NCI-H748 treated with DMSO at 0.1 percent for 48 hours (cell line): ENCODE measurements at regions not wholly inside any gene's neighbourhood (a gene's known extent, or its start where the extent isn't known, plus 50 kb on each side); places are given as distances from the start of the nearest gene placed in this dataset.

Experiments
- DNase-seq: peaks from one replicate; lab custom pipeline; 2025; lab: John Stamatoyannopoulos, UW

DNA sequence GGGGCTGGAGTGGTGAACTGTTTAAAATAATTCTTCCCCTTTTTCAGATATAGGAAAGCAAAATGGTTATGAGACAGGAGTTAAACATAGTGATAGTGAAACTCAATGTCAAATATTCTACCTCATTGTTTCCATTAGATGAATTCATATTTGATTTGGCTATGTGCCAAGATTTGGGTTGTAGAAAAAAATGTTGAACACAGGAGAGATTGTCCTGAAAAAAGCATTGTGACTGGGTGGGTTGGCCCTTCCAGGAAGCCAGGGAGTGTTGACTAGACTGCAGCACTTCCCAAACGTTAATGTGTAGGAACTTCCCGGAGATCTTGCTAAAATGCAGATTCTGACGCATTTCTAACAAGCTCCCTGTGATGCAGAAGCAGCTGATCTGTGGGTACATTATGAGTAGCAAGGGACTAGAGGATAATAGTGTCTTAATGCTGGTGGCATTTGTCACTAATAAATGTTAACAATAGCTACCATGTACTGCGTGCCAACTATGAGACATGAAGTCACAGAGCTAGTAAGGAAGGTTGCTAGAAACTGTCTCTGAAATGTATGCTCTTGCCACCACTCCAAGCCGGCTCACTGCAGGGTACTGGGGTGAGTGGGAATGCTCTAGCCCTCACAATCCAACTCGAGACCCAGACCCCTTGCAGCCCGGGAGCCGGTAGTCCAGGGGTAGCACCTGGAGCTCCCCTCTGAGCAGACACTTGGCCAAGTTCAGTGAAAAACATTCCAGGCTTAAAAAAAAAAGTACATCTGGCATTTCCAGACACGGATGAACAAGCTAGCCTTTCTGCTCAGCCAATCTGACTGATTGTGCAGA is 120.6 kb downstream of the CD47 start:
- peak; percentile 10 for DNase-seq

DNA sequence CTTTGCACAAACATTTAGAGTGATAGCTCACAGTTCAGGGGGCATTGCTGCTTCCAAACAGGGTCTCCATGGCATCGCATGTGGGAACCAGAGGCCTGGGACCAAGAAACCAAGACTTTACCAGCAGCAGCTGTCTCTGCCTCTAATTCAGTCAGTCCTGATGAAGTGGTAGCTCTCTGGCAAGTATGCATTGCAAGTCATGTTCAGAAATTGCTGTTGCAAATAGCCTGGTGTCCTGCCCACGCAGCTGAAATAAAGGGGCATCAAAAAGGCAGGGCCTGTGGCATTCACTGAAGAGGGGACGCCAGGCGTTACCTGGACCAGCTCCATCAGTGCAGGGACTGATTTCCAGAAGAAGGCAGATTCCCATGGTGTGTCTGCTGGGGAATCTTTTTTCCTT is 121.3 kb downstream of the CD47 start:
- no peak for DNase-seq

DNA sequence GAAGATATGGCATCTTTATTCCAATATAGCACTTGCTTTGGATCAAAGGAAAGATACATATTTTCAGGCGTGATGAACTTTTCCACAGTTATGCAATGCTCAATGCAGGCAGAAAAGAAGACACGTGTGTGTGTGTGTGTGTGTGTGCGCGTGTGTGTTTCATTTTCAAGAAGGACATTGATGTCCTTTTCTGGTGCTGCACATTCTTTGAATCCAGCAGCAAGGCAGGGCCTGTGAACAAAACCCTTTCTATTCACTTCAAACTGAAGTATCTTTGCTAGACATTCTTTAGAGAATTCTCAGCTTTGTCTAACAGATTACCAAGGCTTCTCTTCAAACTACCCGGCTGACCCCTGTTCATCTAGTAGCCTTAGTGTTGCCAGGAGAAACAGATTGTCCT is 124.6 kb downstream of the CD47 start:
- DNase-seq = no peak

DNA sequence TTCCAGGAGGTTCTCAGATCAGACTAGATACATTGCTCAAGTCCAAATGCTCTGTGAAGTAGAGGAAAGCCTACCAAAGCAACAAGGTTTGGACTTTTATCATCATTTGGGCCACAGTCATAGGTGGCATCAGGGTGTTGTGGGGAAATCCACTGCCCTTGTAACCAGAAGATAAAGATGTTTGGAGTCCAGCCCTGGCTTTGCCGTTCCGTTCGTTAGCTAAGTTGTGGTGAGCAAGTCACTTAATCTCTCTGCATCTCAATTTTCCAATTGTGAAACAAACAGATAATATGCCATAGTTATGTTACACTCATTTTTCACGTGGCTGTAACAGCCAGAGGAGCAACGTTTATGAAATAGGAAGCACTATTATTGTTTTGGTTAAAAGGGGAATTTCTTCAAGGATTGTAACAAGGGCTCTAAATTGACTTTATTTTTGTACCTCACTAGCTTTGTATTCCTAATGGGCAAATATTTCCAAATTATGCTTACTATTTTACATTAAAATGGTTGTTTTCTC is 125.6 kb downstream of the CD47 start:
- DNase-seq = no peak

DNA sequence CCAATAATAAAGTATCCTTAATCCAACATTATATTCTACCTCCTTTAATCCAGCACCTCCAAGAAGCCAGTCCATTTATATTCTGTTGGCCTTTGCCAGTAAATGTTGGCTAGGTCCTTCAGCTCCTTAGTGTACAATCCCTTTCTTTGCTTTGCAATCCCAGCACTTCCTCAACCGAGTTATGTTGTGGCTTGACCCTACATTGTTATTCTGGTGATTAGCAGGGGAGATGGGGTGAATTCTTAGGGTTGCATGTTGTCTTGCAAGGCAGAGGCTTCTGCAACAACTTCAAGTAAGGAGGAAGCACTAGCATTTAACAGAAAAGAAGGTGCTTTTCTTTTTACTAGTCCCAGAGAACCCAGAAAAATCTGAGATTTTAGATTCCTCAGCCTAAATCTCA is 127.2 kb downstream of the CD47 start:
- DNase-seq = no peak

DNA sequence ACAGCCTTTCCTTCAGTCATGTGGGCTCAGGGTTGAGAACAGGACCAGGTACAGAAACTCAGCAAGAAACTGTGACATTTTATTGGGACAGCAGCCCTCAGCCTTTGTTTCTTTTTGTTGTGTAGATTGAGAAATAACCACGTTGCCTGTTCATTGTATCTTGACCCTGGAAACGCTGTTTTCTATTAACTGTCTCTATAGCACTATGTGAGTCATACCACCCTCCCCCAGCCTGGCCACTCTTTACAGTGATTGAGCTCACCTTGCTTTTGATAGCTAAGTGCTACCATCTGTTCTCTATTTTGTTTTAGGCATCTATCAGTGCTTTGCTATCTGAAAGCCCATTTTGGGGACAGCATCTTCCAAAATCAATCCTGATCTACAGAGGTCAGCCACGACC is 127.9 kb downstream of the CD47 start:
- no peak for DNase-seq

DNA sequence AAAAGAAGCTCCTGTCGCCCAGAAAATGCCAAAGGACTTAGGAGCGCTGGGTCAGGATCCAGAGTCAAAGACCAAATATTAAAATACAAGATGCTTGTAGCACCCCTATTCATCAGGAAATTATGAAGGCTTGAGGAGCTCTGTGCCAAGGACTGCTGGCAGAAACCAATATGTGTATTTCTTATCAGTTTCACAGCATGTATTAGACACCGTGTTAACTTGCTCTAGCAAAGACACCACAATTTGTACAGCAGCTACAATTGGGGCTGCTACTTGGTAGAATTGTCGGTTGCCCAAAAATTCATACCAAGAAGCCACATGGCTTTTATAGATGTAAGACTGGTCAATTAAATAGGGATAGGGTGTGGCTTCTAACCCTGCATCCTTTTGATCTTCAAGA is 128.8 kb downstream of the CD47 start:
- no peak for DNase-seq

DNA sequence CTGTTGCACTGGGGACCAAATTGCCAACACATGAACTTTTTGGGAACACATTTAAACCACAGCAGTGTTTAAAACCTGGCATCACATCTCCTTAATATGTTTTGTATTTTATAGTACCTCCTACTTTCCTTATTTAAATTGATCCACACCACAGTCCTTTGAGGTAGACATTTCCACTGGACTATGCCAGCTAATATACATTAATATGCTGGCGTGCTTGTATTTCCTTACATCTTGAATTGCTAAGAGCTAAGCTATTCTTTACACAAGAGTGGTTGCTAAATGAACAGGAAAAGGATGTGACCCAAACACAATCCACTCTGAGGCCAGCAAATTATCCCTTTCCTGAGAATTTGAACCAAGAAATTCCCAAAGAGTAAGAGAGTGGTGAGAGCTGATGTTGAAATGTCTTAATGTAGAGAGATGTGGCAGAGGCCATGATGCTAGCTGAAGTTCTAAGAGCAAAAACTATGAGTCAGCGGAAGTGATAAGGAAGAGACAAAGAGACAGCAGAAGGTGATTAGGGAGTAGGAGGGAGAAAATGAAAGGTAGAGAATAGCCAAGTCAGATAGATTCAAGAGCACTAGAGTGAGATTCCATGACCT is 131.2 kb downstream of the CD47 start:
- DNase-seq = no peak

DNA sequence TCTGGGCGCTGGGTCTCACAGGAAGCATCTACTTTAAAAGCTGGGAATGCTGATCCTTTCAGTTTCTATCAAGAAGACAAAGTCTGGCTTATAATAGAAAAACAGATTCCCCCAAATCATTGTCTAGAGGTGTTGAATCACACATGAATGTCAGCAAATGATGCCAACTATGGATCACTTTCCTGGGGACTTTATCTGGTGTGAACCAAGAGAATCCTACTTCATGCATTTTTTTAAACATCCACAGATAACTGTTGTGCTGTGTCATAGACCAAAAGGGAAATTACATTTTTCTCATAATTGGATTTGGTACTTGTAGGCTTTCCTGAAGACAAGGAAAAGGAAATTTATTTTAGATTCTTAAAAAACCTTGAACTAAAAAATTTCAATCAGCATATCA is 132.7 kb downstream of the CD47 start:
- DNase-seq = no peak

DNA sequence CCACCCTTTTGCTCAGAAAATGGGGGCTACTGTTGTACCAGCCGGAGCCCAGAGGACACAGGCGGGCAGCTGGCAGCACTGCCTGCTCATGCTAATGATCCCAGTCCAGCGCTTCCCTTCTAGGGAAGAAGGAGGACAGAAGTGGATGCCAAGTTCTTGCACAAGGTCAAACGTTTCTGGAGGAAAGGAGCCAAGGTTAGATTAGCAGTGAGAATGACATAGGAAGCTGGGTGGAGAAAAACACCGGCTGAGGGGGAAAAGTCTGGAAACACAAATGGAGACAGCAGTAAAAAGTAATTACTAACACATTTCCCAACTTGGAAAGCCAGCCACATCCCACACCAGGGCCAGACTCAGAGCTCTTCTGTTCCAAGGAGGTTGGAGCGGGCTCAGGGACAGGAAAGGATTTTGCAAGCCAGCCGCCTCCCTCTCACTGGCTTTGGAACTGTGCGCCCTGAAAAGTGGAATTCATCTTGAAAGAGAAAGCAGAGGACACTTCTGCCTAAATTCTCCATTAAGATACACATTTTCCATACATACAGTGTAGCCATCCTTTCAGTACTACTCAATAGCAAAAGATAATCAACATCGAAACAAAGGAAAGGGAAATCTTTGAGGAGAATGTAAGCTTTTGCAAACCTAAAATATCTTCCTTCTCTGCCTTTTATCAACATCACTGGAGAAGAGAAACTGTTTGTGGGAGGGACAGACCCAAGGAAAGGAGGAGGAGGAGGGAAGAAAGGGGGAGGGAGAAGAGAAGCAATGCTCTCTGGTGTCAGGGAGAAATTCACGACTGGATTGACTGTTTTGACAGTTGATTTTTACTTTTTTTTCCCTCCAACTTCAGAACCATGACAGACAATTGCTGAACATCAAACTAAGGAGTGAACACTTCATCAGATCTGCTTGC is 133.6 kb downstream of the CD47 start:
- DNase-seq = no peak

DNA sequence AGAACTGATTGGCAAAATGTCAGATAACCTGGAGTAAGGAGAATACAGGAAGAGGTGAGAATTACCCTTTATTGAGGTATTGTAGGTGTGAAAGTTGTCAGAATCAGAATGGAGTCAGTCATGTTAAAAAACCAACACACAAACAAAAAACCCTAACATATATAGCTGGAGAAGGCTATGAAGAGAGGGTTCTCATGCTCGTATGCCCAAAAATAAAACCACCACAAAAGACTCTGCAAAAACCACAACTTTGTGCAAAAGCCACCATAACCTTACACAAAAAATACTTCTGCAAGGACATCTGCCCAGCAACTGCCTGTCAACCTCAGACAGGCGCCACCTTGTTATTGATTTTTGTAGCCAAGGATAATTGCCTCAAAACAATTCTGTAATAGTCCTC is 136.0 kb downstream of the CD47 start:
- no peak for DNase-seq

DNA sequence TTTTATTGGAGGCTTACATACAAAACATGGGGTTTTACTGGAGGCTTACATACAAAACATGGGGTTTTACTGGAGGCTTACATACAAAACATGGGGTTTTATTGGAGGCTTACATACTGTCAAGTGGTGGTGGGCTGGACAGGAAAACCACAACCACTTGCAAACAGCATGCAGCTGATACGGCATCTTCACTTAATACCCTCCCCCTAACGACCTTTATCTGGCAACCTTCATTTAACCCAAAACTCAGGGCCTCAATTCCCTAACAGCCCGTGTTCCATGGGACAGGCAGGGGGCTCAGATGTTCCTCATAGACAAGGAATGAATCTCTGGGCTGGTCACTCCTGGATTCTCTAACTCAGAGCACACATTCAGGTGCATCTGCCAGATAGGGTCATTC is 137.1 kb downstream of the CD47 start:
- DNase-seq = no peak

DNA sequence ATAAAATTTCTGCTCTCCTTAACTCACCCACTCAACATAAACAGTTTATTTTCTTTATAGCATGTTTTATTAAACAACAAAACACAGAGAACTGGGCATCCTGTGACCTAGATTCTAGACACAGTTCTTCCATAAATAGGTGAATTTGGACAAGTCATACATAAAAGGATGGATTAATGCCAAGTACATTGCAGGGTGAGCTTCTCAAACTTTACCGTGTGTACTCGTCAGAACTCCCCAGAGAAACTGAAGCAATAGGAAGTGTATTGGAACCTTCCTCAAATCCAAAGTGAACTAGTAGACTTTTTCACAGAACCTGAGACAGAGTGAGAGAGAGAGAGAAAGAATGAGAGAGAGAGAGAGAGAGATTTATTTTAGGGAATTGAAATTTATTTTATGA is 139.7 kb downstream of the CD47 start:
- no peak for DNase-seq

DNA sequence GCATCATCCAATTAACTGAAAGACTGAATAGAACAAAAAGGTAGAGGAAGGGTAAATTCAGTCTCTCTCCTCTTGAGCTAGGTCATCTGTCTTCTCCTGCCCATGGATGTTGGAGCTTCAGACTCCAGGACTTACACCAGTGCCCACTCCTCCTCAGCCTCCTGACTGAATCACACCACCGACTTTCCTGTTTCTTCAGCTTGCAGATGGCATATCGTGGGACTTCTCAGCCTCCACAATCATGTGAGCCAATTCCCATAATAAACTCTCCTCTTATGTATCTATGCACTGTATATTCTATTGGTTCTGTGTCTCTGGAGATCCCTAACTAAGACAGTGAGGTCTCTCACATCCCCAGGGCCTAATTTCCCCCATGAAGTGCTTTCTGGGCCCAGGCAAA is 140.4 kb downstream of the CD47 start:
- no peak for DNase-seq

DNA sequence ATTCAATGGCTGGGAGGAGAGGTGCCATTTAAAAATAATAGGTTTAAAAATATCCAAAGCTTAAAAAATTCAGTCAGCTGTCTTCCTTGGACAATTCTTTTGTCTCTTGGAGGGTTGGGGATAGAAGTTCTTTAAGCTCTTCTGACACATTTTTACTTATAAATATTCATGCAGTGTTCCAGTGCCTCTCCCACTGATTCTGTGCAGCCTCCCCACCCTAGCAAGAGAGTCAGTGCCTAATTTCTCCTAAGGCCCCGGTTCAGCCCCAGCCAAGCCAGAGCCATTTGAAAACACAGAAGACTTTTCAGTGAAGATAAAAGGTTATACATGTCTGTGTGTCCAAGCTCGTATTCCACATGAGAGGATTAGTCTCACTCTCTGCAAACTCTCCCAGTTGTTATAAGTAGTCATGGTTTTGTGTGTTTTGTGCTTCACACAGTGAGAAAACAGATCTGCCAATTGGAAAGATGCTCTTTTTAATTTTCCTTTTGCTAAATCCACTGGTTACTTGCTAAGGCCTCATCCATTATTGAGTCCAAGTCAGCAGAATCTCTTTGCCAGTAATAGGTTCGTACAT is 141.3 kb downstream of the CD47 start:
- no peak for DNase-seq

DNA sequence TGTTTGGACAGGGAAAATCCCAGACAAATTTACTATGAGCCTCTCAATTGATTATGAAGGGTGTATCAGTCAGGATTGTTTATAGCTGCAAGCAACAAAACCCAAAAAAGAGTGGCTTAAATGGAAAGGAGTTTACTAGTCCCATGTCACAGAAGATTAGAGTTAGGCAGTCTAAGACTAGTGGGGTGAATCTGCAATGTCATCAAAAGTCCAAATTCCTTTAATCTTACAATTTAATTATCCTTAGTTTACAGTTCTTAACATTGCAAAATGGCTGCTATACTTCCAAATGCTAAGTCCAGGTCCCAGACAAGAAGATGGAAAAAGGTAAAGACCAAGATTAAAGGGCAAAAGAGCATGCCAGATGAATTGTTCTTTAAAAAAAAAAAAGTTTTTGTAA is 143.6 kb downstream of the CD47 start:
- no peak for DNase-seq

DNA sequence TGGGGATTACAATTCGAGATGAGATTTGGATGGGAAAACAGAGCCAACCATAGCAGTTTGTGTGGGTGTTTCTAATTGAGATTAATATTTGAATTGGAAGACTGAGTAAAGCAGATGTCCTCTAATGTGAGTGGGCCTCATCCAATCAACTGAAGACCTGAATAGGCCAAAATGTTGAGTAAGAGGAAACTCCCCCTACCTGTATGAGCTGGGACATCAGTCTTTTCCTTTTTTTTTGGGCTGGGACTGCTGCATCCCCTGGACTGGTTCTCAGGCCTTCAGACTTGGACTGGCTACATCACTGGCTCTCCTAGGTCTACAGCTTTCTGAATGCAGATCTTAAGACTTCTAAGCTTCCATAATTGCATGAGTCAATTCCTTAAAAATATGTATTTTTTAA is 144.1 kb downstream of the CD47 start:
- no peak for DNase-seq

DNA sequence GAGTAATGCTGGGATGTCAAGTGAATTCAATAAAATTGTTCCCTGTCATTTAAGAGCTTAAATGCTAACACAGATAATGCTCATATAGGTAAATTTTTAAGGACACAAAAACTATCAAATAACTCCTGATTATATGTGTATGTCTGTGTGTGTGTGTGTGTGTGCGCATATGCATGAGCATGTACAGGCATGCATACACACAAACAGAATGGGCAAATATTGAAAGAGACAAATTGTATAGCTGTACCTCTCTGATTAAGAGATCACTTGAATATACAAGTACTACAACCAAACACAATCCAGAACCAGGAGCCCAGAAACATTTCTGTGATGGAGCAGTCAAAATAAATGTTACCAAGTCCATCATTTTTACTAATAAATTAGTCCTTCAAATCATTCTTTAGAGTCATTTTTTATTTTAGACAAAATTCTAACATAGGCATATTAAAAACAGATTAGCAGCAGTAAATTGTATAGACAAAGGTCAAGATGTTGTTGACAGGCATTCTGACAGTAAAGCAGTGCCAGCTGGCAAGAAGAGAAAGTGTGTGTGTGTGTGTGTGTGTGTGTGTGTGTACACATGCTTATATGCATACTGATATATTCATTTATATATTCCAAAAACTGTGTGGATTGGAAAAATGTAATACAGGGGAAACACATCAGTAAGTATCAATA is 145.3 kb downstream of the CD47 start:
- DNase-seq = no peak

DNA sequence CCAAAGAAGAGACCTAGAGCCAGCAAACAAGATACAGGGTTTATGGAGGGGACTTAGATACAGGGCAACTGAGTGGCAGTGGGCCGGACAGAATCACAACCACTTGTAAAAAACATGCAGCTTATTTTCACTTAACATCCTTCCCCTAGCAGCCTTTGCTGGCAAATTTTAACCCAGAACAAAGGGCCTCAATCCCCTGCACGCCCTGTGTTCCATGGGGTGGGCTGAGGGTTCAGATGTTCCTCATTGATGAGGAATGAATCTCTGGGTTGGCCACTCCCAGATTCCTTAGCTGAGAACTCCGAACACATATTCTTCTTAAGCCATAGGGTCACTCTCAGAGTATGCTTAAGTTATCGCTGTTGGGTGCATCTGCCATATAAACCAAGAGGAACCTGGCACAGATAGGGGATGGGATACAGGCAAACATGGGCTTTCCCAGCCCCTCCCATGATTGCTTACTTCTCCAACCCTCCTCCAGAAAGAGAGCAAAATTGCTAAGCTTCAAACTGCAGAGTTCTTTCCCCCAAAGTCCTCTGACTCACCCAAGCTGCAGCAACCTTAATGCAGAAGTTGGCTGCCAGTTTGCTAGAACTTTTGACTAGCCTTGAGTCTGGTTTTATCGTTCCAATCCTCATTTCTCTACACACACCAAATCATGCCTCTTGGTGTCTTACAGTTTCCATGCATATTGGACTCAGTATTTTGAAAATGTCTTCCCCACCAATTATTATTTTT is 146.9 kb downstream of the CD47 start:
- no peak for DNase-seq

DNA sequence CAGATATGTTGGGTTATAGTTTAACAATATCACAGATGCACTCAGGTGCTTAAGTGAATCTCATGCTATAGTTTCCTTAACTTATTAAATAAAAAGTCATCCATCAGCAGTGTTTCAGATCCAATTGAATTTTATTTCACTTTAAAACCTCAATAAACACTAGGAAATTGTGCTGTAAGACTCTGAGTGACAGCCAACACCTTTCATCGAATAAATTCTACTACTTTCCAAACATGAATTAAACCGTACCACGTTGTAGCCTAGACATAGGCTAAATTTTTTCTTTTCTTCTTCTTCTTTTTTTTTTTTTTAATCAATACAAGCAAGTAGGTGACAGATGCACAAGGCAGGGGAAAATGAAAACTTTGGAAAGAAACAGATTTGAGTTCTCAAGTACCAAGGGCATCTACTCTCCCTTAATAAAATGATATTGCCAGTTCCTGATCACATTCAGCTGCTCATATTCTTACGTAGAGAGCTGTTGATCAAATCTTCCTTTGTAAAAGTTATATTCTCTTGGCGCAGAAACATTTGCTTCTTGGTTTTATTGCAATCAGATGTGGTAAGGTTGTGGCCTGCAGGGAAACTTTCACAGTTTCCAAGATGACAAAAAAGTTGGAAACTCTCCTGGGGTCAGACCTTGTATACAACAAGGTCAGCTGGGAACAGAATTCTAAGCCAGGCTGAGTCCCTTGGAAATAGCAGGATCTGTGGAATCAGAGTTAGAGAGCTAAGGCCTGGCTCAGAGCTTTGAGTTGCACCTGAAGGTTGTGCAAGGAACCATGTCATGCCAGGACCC is 147.7 kb downstream of the CD47 start:
- DNase-seq = no peak
